Activated CD8-positive, alpha-beta memory T cell treated with anti-CD3 and anti-CD28 coated beads, Interleukin-2, amount 50 U/mL, for 24 hours (primary cell): ENCODE measurements at regions not wholly inside any gene's neighbourhood (a gene's known extent, or its start where the extent isn't known, plus 50 kb on each side); places are given as distances from the start of the nearest gene placed in this dataset.
"Not testable (repeated sequence)": the region's sequence is repeated elsewhere in the genome, so short reads cannot be mapped to it uniquely, and the experiment has no call there.

Experiments
- DNase-seq: peaks from one replicate; pipeline ENCODE4 v3.0.0-alpha.2; 2020; ENCODE audit errors: extremely low read depth

DNA sequence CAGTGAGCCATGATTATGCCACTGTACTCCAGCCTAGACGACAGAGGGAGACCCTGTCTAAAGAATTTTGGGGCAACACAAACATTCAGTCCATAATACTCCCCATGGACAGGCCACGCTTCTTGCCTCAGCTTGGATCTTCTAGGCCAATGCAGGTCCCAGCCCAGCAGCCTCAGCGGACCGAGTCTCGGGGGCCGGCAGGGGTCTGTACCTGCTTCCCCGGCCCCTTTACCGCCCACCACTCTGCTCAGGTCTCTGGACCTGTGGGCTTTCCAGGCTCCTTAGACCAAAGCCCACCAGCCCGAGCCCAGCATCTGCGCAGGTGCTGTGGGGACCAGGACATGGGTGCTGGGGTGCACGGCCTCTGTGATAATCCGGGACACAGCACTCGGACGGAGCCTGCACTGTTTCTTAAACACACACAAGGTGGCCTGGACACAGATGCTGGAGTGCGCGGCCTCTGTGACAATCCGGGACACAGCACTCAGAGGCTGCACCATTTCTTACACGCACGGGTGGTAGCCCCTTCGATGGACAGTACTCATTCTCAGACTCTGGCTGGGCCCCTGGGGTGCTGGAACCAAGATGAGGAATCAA lies 62.1 kb upstream of the GPC1 start:
- DNase-seq = no peak

DNA sequence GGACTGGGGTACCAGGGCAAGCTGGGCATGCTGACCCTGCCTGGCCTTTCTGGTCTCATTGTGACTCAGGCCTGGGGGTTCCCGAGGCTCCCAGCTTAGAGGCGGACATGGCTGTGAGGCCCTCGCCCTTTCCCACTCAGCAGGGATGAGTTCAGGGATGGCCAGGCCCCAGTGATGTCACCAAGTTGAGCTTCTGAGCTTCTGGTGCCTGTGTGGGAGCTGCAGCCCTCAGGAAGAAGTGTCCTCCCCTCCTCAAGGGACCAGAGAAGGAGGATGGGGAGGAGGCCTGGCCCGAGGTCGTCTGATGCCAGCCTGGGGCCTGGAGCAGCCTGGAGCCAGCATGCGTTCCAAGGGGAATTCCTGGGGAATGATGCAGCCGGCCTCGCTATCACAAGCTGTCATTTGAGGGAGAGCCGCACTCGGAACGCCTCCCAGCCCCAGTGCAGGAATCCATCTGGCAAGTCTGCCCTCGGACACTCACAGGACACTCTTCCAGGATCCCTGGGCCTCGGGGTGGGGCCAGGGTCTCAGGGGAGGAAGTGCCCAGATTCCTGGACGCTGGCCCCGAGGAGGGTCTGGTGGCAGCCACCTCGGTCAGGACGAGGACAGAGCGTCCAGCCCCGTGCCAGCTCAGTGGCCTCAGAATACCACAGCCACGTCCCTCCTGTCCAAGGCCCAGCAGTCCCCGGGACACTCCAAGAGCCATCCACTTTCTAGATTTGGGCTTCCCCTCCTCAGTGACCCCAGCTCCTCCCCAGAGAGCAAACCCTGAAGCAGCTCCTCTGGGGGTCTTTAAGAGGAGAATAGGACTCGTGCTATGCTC lies 61.2 kb upstream of the GPC1 start:
- DNase-seq = no peak

DNA sequence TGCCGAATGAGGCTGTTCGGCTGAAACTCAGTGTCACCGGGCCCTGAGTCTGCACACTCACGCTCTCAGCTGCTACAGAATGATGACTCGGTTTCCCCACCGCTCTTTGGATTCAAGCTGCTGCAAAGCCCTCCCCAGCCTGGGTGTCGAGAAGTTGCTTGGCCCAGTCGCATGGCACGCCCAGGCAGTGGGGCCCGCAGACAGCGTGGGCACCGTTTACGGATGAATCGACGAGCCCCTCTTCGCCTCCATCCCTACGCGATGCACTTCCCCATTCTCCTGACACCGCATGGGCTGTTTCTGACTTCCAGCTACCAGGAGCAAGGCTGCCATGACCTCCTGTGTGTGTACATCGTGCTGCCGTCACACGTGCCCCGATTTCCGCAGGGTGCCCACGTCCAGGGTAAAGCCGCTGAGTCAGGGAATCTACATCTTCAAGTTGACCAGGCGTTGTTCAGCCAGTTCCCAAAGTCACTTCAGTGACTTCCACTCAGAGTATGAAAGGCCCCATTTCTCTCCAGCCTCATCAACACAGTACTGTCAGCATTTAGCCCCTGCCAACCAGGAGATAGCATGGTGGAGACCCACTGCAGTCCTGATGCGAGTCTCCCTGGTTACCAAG lies 60.3 kb upstream of the GPC1 start:
- DNase-seq = no peak

GRCh38 chr2:240376739-240377138 lies 58.7 kb upstream of the GPC1 start:
- DNase-seq = no peak

- no peak for DNase-seq
These were observed 58.1 kb upstream of the GPC1 start for GRCh38 chr2:240377366-240377765.

DNA sequence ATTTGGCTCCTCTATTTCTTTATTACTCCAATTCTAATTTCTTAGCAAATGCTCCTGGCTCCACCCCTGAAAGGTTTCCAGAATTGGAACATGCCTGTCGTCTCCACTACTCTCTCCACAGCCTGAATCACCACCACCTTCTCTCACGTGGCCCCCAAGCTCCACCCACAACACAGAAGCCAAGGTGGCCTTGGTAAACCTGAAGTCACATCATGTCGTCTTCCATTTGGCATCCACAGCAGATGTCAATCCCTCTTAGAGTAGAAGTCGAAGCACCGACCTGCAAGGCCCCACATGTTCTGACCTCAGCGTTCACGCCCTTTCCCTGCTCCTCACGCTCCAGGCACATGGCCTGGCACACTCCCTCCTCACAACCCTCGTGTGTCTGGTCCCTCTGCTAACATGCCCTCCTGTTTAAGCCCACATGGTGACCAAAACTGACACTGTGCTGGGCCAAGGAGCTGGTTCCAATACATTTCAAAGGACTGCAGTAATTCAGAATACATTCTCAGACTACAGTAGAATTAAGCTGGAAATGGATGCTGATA lies 56.3 kb upstream of the GPC1 start:
- no peak for DNase-seq

DNA sequence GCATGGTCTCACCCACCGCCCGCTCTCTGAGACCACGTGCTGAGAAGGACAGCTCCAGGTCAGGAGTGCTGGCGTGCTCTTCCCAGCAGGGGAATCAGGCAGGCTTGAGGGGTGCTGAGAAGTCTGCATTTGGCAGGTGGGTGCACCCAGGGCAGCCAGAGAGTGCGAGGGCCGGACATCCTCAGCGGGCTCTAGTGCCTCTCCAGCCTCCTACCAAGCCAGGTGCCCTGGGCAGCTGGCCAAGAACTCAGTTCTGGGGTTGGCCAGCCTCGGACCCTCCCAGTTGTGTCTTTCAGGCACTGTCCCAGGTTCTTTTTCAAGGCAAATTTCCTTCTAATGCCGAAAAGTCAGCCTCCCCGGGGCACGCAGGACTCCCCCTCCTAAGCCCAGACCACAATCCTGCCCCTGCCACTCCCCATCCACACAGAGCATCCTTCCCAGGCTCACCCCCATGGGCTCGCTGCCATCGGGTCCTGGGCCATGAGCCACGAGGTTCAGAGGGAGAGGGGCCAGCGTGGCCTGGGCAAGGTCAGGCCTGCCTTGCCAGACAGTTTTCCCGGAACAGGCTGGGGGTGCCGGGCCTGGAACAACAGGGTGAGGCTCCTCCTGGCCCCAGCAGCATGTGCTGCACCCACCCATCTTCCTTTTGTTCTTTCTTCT lies 52.2 kb upstream of the GPC1 start:
- DNase-seq = no peak

DNA sequence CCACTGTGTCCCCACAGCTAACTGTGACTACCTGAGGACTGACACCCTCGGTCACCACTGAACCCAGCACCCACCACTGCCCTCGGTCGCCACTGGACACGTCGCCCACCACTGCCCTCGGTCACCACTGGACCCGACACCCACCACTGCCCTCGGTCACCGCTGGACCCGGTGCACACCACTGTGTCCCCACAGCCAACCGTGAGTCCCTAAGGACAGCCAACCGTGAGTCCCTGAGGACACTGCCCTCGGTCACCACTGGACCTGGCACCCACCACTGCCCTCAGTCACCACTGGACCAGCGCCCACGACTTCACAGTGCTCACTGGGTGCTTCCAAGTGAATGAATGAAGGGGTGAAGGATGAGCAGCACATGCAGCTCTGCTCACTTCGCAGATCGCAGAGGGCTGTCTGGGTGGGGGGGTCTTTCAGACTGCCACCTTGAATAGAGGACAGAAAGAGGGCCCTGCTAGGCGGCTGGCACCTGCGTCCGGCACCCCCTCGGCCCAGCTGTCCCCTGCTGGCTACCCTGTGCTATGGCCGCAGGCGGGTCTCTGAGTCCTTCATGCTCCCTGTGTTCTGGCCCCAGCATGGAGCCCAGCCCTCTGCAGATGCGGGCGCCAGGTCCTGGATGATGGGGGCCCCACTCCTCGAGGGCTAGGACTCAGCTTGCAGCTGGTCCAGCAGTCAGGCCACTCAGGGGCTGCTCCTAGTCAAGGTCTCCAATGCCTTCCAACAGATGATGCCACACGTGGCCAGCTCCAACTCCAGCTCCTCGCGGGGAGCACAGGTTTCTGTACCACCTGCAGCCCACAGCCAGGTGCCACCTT lies 51.4 kb upstream of the GPC1 start:
- DNase-seq = no peak

- DNase-seq = no peak
These were observed 50.6 kb upstream of the GPC1 start for GRCh38 chr2:240384711-240385450.

GRCh38 chr2:240385451-240386161 lies 49.9 kb upstream of the GPC1 start:
- not testable (repeated sequence) for DNase-seq
